ENCODE measurements at regions not wholly inside any gene's neighbourhood (a gene's known extent, or its start where the extent isn't known, plus 50 kb on each side); places are given as distances from the start of the nearest gene placed in this dataset.

- no peak for TF ChIP-seq CTCF (IDR thresholded peaks at IDR 0.05 in 4 of 5, conservative IDR thresholded peaks at IDR 0.05 in 1 of 5)
- TF ChIP-seq POLR2A (IDR thresholded peaks at IDR 0.05), result no peak
These were observed 130.2 kb upstream of the CSF3R start for GRCh38 chr1:36612881-36613280.

Data from gastrocnemius medialis (tissue), 4 donors.